Keratinocyte (primary cell): ENCODE measurements at regions not wholly inside any gene's neighbourhood (a gene's known extent, or its start where the extent isn't known, plus 50 kb on each side); places are given as distances from the start of the nearest gene placed in this dataset.

Experiments used
- DNase-seq: peaks from one replicate; pipeline ENCODE4 v3.0.0-alpha.2; 2011; ENCODE audit warnings: low read depth, missing footprints, low spot score
- FAIRE-seq: peaks from 2 replicates; lab custom pipeline; 2011; peaks lifted over from hg19 to GRCh38; lab: Jason Lieb, UNC
- H2AFZ ChIP-seq: 2 replicates; pipeline ENCODE4 v1.6.0; 2012; ENCODE audit warnings: low read length, control low read depth, inconsistent platforms; ENCODE audit not compliant: control insufficient read depth
- H3K27ac ChIP-seq: 2 replicates; pipeline ENCODE4 v1.5.1; 2011; ENCODE audit warnings: low read length; ENCODE audit not compliant: control insufficient read depth, insufficient read depth
- H3K27me3 ChIP-seq: 3 replicates; pipeline ENCODE4 v1.6.0; 2011; ENCODE audit warnings: low read length; ENCODE audit not compliant: control insufficient read depth, insufficient read depth; ENCODE audit errors: extremely low read depth
- H3K36me3 ChIP-seq, 2 experiments: 2 replicates in 1 of 2; 3 replicates in 1 of 2; pipeline ENCODE4 v1.5.1; 2011; ENCODE audit warnings: low read length in 2 of 2, mild to moderate bottlenecking in 1 of 2; ENCODE audit not compliant: control insufficient read depth in 2 of 2, insufficient read depth in 2 of 2; ENCODE audit errors: extremely low read depth in 1 of 2
- H3K4me1 ChIP-seq: 3 replicates; pipeline ENCODE4 v1.5.1; 2011; ENCODE audit warnings: low read length; ENCODE audit not compliant: control insufficient read depth, insufficient read depth; ENCODE audit errors: extremely low read depth
- H3K4me2 ChIP-seq: 3 replicates; pipeline ENCODE4 v1.6.0; 2011; ENCODE audit warnings: low read depth, low read length; ENCODE audit not compliant: control insufficient read depth, insufficient read depth; ENCODE audit errors: extremely low read depth
- H3K4me3 ChIP-seq, 3 experiments: fragments of 200-600 bp in 1 of 3; sonication (generic) in 1 of 3; 2 replicates in 2 of 3; 3 replicates in 1 of 3; pipeline ENCODE4 v1.5.1; 2011 to 2016; ENCODE audit warnings: low read length in 3 of 3, mild to moderate bottlenecking in 3 of 3, control low read depth in 2 of 3, inconsistent platforms in 1 of 3, low read depth in 1 of 3, mixed read lengths in 1 of 3, mixed run types in 1 of 3, moderate library complexity in 1 of 3; ENCODE audit not compliant: control insufficient read depth in 2 of 3, insufficient read depth in 2 of 3; ENCODE audit errors: extremely low read depth in 1 of 3
- H3K79me2 ChIP-seq: 2 replicates; pipeline ENCODE4 v1.6.0; 2012; ENCODE audit warnings: low read length; ENCODE audit not compliant: control insufficient read depth, insufficient read depth
- H3K9ac ChIP-seq: 3 replicates; pipeline ENCODE4 v1.6.0; 2011; ENCODE audit warnings: low read length; ENCODE audit not compliant: control insufficient read depth, insufficient read depth; ENCODE audit errors: extremely low read depth
- H3K9me1 ChIP-seq: 3 replicates; pipeline ENCODE4 v1.6.0; 2011; ENCODE audit warnings: low read length; ENCODE audit not compliant: control insufficient read depth, insufficient read depth; ENCODE audit errors: extremely low read depth
- H3K9me3 ChIP-seq: 2 replicates; pipeline ENCODE4 v1.5.1; 2012; ENCODE audit warnings: low read depth, low read length; ENCODE audit not compliant: control insufficient read depth
- H4K20me1 ChIP-seq: 3 replicates; pipeline ENCODE4 v1.6.0; 2011; ENCODE audit warnings: low read length; ENCODE audit not compliant: control insufficient read depth, insufficient read depth; ENCODE audit errors: extremely low read depth
- CTCF ChIP-seq, 3 experiments: IDR thresholded peaks in 1 of 3; conservative IDR thresholded peaks in 1 of 3; optimal IDR thresholded peaks in 1 of 3; 2 replicates in 2 of 3; 3 replicates in 1 of 3; pipeline versions ENCODE3 to v1.5.1; 2011; ENCODE audit warnings: low read length in 3 of 3, mild to moderate bottlenecking in 3 of 3, moderate library complexity in 2 of 3, control low read depth in 1 of 3, inconsistent platforms in 1 of 3; ENCODE audit not compliant: insufficient read depth in 2 of 3; ENCODE audit errors: extremely low read depth in 1 of 3
- EZH2 ChIP-seq: IDR thresholded peaks from one replicate; pipeline ENCODE4 v1.6.1; 2012; ENCODE audit warnings: inconsistent platforms, mild to moderate bottlenecking, low read length, moderate library complexity
- dilution Hi-C: fragments of 300-500 bp; cut with MboI; formaldehyde crosslinking; loops from one replicate; pipeline ENCODE4 v1.7.0; 2020; ENCODE audit warnings: low sequenced_read_pairs; ENCODE audit not compliant: extremely low pct_ligation_motif_present

DNA sequence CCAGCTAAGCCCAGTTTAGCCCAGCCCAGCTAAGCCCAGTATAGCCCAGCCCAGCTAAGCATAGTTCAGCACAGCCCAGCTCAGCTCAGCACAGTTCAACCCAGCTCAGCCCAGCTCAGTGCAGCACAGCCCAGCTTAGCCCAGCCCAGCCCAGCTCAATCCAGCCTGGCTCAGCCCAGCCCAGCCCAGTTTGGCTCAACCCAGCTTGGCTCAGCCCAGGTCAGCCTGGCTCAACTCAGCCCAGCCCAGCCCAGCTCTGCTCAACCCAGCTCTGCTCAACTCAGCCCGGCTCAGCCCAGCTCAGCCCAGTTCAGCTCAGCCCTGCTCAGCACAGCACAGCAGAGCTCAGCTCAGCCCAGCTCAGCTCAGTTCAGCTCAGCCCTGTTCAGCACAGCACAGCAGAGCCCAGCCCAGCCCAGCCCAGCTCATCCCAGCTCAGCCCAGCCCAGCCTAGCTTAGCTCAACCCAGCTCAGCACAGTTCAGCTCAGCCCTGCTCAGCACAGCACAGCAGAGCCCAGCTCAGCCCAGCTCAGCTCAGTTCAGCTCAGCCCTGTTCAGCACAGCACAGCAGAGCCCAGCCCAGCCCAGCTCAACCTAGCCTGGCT lies 330.9 kb downstream of the TMEM121 start:
- FAIRE-seq: no peak
- no peaks in the 10 kb centered on the region for H4K20me1 ChIP-seq
- TF ChIP-seq CTCF (optimal IDR thresholded peaks at IDR 0.05 in 1 of 3, IDR thresholded peaks at IDR 0.05 in 1 of 3, conservative IDR thresholded peaks at IDR 0.05 in 1 of 3; ENCODE audit: extremely low read depth in 1 of 3, insufficient read depth in 2 of 3, low read length in 3 of 3) (no peak), EZH2 (no peak)
- H3K27me3 ChIP-seq: no peaks in the 10 kb centered on the region
- no peak overlapping the region for H3K4me2 ChIP-seq
- no peak overlapping the region for H2AFZ ChIP-seq
- dilution Hi-C loops: no loop called here
- no peak for DNase-seq
- H3K4me3 ChIP-seq: no peak overlapping the region
- H3K4me1 ChIP-seq: no peaks in the 10 kb centered on the region
- H3K9ac ChIP-seq: no peak overlapping the region
- H3K79me2 ChIP-seq: no peaks in the 10 kb centered on the region
- H3K36me3 ChIP-seq: no peaks in the 10 kb centered on the region
- H3K27ac ChIP-seq: no peak overlapping the region
- H3K9me3 ChIP-seq: peaks cover 18% of the 10 kb centered on the region
- no peaks in the 10 kb centered on the region for H3K9me1 ChIP-seq

DNA sequence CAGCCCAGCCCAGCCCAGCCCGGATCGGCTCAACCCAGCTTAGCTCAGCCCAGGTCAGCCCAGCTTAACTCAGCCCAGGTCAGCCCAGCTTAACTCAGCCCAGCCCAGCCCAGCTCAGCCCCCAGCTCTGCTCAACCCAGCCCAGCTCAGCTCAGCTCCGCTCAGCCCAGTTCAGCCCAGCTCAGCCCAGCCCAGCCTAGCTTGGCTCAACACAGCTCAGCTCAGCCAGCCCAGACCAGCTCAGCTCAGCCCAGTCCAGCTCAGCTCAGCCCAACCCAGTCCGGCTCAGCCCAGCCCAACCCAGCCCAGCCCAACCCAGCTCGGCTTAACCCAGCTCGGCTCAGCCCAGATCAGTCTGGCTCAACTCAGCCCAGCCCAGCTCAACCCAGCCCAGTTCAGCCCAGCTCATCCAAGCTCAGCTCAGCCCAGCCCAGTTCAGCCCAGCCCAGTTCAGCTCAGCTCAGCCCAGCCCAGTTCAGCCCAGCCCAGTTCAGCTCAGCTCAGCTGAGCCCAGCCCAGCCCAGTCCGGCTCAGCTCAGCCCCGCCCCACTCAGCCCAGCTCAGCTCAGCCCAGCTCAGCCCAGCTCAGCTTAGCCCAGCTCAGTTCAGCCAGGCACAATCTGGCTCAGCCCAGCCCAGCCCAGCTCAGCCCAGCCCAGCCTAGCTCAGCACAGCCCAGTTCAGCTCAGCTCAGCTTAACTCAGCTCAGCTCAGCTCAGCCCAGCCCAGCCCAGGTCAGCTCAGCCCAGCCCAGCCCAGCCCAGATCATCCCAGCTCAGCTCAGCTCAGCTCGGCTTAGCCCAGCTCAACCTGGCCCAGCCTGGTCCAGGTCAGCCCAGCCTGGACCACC lies 331.7 kb downstream of the TMEM121 start:
- no peaks in the 10 kb centered on the region for H3K27me3 ChIP-seq
- H3K4me2 ChIP-seq: no peak overlapping the region
- dilution Hi-C loops: no loop called here

More for the DNA sequence above, 331.7 kb downstream of the TMEM121 start:
- Histone ChIP-seq H2AFZ (no peak overlapping the region), H3K4me1 (no peaks in the 10 kb centered on the region), H3K36me3 (no peaks in the 10 kb centered on the region), H3K27ac (no peak overlapping the region), H3K9ac (no peak overlapping the region), H4K20me1 (no peaks in the 10 kb centered on the region), H3K9me1 (no peaks in the 10 kb centered on the region), H3K9me3 (peaks cover 18% of the 10 kb centered on the region), H3K79me2 (no peaks in the 10 kb centered on the region), H3K4me3 (no peak overlapping the region)
- DNase-seq: no peak
- no peak for FAIRE-seq
- no peak for TF ChIP-seq CTCF (optimal IDR thresholded peaks at IDR 0.05 in 1 of 3, IDR thresholded peaks at IDR 0.05 in 1 of 3, conservative IDR thresholded peaks at IDR 0.05 in 1 of 3; ENCODE audit: extremely low read depth in 1 of 3, insufficient read depth in 2 of 3, low read length in 3 of 3)
- no peak for TF ChIP-seq EZH2
